NOMO-1 treated with DMSO at 0.1 percent for 48 hours (cell line): ENCODE measurements at regions not wholly inside any gene's neighbourhood (a gene's known extent, or its start where the extent isn't known, plus 50 kb on each side); places are given as distances from the start of the nearest gene placed in this dataset.
"Not testable (repeated sequence)": the region's sequence is repeated elsewhere in the genome, so short reads cannot be mapped to it uniquely, and the experiment has no call there.

Experiments used
- DNase-seq: peaks from one replicate; lab custom pipeline; 2025; ENCODE audit not compliant: unreplicated experiment; lab: John Stamatoyannopoulos, UW

DNA sequence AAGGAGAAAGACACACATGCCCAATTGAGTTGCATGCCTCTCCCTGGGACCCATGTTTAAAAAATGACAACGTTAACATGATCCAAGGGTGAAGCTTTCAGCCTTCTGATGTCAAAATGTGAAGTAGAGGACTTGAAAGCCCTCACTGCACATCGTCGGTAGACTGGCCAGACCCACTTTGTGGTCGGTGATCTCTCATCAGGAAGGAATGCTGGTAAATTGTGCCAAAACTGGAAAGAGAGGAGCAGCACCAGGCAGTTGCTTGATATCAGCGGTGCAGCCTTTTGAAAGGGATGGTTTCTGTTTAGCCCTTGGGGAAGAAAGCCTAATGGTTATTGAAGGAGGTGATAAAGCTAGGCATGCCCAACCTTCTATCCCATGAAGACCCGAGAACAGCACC is 125.3 kb upstream of the MARCHF11 start:
- no peak for DNase-seq

DNA sequence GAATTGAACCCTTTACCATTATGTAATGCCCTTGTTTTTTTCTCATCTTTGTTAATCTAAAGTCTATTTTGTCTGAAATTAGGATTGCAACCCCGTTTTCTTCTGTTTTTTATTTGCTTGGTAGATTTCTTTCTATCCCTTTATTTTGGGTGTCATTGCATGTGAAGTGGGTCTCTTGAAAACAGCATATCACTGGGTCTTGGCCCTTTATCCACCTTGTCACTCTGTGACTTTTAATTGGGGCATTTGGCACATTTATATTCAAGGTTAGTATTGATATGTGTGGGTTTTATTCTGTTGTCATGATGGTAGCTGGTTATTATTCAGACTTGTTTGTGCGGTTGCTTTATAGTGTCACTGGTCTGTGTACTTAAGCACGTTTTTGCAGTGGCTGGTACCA is 117.4 kb upstream of the MARCHF11 start:
- DNase-seq, result no peak

DNA sequence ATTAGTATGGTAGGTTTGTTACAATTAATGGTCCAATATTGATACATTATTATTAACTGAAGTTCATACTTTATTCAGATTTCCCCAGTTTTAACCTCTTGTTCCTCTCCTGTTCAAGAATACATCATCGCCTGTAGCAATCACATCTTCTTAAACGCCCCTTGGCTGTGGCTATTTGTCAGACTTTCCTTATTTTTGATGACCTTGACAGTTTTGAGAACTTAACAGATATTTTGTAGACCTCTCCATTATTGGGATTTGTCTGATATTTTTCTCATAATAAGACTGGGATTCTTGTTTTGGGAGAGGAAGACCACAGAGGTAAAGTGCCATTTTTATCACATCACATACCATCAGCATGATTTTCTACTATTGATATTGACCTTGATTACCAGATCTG is 112.3 kb upstream of the MARCHF11 start:
- no peak for DNase-seq

DNA sequence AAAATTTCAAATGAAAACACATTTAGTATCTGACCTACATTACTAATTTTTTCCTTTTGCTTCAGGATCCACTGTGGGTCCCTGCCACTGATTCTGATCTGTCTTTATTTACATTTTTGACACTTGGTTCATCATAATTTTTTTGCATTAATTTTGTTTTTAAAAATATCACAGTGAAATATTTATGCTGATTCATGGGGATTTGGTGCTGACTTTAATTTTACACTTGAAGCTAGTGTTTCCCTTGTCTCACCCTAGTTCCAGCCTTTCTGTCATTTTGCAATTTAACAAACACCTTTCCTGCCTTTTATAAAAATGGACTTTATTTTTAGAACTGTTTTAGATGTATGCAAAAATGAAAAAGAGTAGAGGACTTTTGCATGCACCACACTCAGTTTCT is 111.9 kb upstream of the MARCHF11 start:
- DNase-seq, result no peak

GRCh38 chr5:16283791-16284190 is 104.2 kb upstream of the MARCHF11 start:
- DNase-seq, result no peak

DNA sequence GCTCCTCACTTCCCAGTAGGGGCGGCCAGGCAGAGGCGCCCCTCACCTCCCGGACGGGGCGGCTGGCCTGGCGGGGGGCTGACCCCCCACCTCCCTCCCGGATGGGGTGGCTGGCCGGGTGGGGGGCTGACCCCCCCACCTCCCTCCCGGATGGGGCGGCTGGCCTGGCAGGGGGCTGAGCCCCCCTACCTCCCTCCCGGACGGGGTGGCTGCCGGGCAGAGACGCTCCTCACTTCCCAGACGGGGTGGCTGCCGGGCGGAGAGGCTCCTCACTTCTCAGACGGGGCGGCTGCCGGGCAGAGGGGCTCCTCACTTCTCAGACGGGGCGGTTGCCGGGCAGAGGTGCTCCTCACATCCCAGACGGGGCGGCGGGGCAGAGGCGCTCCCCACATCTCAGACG is 97.3 kb upstream of the MARCHF11 start:
- not testable (repeated sequence) for DNase-seq

GRCh38 chr5:16271851-16272250 is 92.3 kb upstream of the MARCHF11 start:
- peak; percentile 55 for DNase-seq

DNA sequence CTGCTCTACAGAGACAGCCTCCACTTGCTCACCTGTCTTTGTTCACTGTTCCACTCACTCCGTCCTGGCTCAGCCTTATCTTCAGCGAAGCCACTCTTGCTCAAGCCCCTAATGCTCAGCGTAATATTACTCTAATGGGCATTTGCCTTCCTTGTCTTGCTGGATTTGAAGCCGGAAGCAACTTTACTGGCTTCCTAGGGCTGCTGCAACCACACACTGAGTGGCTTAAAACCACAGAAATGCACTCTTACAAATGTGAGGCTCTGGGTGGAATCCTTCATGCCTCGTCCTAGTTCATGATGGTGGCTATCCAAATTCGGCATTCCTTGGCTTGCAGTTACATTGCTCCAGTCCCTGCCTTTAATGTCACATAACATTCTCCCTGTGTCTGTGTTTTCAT is 85.5 kb upstream of the MARCHF11 start:
- DNase-seq, result peak; percentile 24

DNA sequence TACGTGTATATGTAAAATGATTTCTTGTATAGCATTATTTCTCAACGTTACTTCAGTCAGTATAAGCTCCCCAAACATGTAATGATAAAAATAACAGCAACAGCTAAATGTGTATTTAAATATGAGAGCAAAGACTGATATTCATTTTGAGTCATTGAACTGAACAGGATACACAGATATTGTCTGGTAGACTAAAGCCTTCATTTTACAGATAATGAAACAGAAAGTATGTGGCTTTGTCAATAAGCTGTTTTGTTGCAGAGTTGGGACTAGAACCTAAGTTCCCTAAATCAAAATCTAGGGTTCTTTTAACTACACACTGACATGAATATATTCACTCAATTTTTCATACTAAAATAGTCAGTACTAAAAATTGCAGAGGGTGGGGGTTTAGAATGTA is 80.4 kb upstream of the MARCHF11 start:
- no peak for DNase-seq

DNA sequence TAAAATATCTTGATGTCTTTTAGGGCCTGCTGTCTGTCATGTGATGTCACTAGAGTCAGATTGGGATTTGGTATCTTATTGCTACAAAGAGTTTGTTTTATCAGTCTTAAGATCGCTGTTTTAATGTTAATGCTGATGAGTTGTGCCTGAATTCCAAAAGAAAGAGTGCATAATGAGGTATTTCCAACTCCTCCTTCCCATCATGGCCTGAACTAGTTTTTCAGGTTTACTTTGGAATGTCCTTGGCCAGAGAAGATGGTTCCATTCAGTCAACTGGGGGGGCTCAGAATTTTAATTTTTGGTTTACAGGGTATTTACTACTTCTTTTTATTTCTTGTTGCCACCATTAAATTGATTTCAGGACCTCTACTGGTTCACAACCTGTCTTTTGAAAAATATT is 74.3 kb upstream of the MARCHF11 start:
- DNase-seq, result no peak

GRCh38 chr5:16245956-16246355 is 66.4 kb upstream of the MARCHF11 start:
- DNase-seq, result no peak

DNA sequence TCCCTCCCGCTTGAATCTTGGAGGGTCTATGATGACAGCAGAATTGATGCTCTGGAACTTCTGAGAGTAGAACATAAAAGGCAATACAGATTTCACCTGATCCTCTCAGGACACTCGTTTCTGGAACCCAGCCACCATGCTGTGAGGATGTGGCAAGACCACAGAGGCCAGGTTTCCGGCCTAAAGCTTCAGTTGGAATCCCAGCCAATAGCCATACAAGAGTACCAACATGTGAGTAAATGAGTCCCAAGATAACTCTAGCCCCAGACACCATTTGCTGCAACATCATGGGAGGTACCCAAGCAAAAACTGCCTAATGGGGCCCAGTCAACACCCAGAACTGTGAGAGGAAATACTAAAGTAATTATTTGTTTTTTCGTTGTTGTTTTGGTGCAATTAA is 65.7 kb upstream of the MARCHF11 start:
- no peak for DNase-seq

DNA sequence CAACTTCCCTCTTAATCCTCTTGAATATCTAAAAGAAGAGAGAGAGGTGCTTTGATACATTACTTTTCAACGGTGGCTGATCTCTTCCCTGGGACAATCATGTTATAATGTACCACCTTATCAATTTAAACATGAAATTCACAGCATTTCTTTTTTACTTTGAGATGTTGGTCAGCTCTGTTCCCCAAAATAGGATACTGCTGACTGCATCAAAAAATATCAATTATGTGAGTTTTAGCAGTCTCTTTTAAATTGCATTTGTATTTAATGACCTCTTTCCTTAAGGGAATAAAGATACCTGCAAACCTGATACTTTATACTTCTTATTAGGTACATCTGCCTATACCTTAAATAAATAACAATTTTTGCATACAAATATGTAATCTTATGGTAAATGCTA is 58.4 kb upstream of the MARCHF11 start:
- DNase-seq, result no peak

DNA sequence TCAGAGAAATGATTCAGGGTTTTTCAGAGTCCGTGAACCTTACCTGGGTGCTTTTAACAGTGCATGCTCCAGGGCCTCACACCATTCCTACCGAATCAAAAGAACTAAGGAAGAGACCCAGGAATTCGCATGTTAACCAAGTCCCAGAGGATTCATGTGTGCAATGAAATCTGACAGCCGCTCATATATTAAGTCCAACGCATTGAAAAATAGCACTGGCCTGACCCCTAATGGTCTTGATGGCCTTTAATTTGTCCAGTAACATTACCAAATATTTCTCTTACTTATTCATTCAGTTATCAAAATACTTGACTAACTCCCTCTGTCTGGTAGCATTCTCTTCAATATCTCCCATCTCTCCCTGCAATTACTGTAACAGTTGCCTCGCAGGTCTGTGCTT is 55.0 kb upstream of the MARCHF11 start:
- no peak for DNase-seq

DNA sequence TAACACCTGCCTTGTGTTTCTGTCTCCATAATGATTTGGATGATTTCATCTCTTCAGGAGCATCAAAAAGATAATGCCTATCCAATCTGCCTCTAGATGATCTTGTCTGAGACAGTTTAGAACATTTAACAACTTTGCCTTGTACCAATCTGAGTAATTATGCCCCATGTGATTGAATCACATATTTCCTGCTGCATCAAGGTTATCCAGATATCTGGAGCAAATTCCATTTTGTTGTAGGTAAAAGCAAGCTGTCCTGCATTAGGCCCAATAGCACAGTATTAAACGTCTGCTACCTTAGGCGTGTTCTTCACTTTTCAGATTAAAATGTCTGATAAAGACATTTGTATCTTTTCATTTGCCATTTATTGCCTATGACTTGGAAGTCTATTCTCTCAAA is 54.1 kb upstream of the MARCHF11 start:
- DNase-seq, result no peak

DNA sequence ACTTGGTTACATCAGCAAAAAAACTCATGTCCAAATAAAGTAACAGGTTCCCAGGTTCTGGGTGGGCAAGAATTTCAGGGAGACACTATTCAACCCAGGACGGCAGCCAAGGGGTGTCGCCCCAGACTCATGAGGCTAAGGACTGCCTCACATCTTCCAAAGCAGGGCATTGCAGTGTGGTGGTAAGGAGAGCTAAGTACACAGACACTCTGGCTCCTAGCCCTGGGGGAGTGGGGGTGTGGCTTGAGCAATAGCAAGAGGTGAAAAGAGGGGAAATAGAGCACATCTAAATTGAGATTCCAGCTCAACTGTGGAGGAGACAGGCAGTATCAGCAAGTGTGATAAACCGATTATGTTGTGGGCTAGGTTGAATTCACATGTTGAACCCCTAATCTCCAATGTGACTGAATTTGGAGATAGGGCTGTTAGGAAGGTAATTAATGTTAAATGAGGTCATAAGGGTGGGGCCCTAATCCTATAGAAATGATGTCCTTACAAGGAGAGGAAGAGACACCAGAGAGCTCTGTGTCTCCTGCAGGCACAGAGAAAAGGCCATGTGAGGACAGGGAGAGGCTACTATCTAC is 49.9 kb upstream of the MARCHF11 start:
- no peak for DNase-seq
